H1 (cell line): ENCODE measurements at regions not wholly inside any gene's neighbourhood (a gene's known extent, or its start where the extent isn't known, plus 50 kb on each side); places are given as distances from the start of the nearest gene placed in this dataset.

ENCODE experiments used
- CTCF ChIA-PET: fragments of 300-600 bp; sonication (Branson Sonifier 250); formaldehyde crosslinking; loops from one replicate; lab custom pipeline; 2021; ENCODE audit not compliant: partially characterized antibody; lab: Charles Lee
- POLR2A ChIA-PET: fragments of 300-600 bp; sonication (Branson Sonifier 250); formaldehyde crosslinking; loops from one replicate; lab custom pipeline; 2021; ENCODE audit warnings: inconsistent platforms; ENCODE audit not compliant: partially characterized antibody; lab: Charles Lee
- DNase-seq, 2 experiments: peaks; one replicate each; pipeline versions ENCODE4 v3.0.0 to v3.0.0-alpha.2; 2010 to 2022; ENCODE audit warnings: low spot score in 2 of 2, low read depth in 1 of 2, mixed read lengths in 1 of 2
- FAIRE-seq: peaks from 2 replicates; lab custom pipeline; 2011; peaks lifted over from hg19 to GRCh38; lab: Jason Lieb, UNC
- H2AFZ ChIP-seq: 2 replicates; pipeline ENCODE4 v1.8.1; 2012; ENCODE audit warnings: low read length, inconsistent platforms
- H2AK5ac ChIP-seq: 2 replicates; pipeline ENCODE4 v1.6.1; 2013; ENCODE audit warnings: low read depth, low read length
- H2BK120ac ChIP-seq: replicated peaks from 2 replicates; pipeline ENCODE3; 2013; ENCODE audit warnings: low read depth, low read length, inconsistent platforms
- H2BK12ac ChIP-seq: 2 replicates; pipeline ENCODE4 v1.6.1; 2013; ENCODE audit warnings: low read depth, low read length
- H2BK15ac ChIP-seq: 2 replicates; pipeline ENCODE4 v1.6.1; 2013; ENCODE audit warnings: low read length
- H2BK20ac ChIP-seq: 2 replicates; pipeline ENCODE4 v1.6.1; 2013; ENCODE audit warnings: low read length
- H2BK5ac ChIP-seq: 2 replicates; pipeline ENCODE4 v1.6.1; 2013; ENCODE audit warnings: low read depth, low read length
- H3K14ac ChIP-seq: 2 replicates; pipeline ENCODE4 v1.6.1; 2013; ENCODE audit warnings: inconsistent platforms; ENCODE audit not compliant: insufficient read length
- H3K18ac ChIP-seq: 2 replicates; pipeline ENCODE4 v1.6.1; 2013; ENCODE audit warnings: low read length; ENCODE audit errors: extremely low read depth
- H3K23ac ChIP-seq: 2 replicates; pipeline ENCODE4 v1.6.1; 2013; ENCODE audit warnings: inconsistent platforms; ENCODE audit not compliant: insufficient read length
- H3K23me2 ChIP-seq: 2 replicates; pipeline ENCODE4 v1.6.1; 2013; ENCODE audit warnings: low read depth, low read length
- H3K27ac ChIP-seq: 2 replicates; pipeline ENCODE4 v1.6.1; 2011; ENCODE audit warnings: low read depth, low read length, inconsistent platforms
- H3K27me3 ChIP-seq, 4 experiments: replicated peaks in 1 of 4; 1 replicate in 1 of 4; 2 replicates in 3 of 4; pipeline versions ENCODE4 v1.6.1 to v1.8.1; 2011 to 2013; ENCODE audit warnings: low read length in 3 of 4, mild to moderate bottlenecking in 3 of 4, inconsistent platforms in 2 of 4, mixed read lengths in 2 of 4, moderate library complexity in 1 of 4; ENCODE audit not compliant: control insufficient read depth in 3 of 4, insufficient read depth in 3 of 4; ENCODE audit errors: extremely low read depth in 1 of 4
- H3K36me3 ChIP-seq, 4 experiments: 2 replicates each; pipeline versions ENCODE4 v1.6.1 to v1.8.1; 2011 to 2013; ENCODE audit warnings: mild to moderate bottlenecking in 4 of 4, low read length in 3 of 4, moderate library complexity in 2 of 4, control low read depth in 1 of 4, inconsistent platforms in 1 of 4; ENCODE audit not compliant: insufficient read depth in 4 of 4, control insufficient read depth in 2 of 4
- H3K4ac ChIP-seq: replicated peaks from 2 replicates; pipeline ENCODE3; 2013; ENCODE audit warnings: low read length, low read depth, mixed read lengths, inconsistent platforms; ENCODE audit not compliant: insufficient read length
- H3K4me1 ChIP-seq, 4 experiments: replicated peaks in 1 of 4; 1 replicate in 1 of 4; 2 replicates in 3 of 4; pipeline versions ENCODE4 v1.6.1 to v1.8.1; 2011 to 2013; ENCODE audit warnings: low read length in 3 of 4, inconsistent platforms in 2 of 4, mixed read lengths in 1 of 4; ENCODE audit not compliant: insufficient read depth in 4 of 4, control insufficient read depth in 3 of 4
- H3K4me2 ChIP-seq, 2 experiments: 2 replicates each; pipeline versions ENCODE4 v1.6.1 to v1.8.1; 2011 to 2013; ENCODE audit warnings: low read depth in 2 of 2, low read length in 2 of 2, control low read depth in 1 of 2, inconsistent platforms in 1 of 2, mild to moderate bottlenecking in 1 of 2; ENCODE audit not compliant: insufficient read depth in 1 of 2
- H3K4me3 ChIP-seq, 4 experiments: fragments of 200-600, 300-600 bp in 1 of 4; sonication (generic), shearing (Covaris generic), sonication (Bioruptor Twin) in 1 of 4; 2 replicates each; pipeline versions ENCODE4 v1.5.1 to v1.8.1; 2011 to 2016; ENCODE audit warnings: low read length in 4 of 4, low read depth in 3 of 4, control low read depth in 2 of 4, inconsistent platforms in 2 of 4, mild to moderate bottlenecking in 2 of 4, mixed read lengths in 1 of 4, moderate library complexity in 1 of 4; ENCODE audit not compliant: insufficient read depth in 2 of 4; ENCODE audit errors: extremely low read depth in 1 of 4
- H3K56ac ChIP-seq: replicated peaks from 2 replicates; pipeline ENCODE3; 2013; ENCODE audit warnings: low read depth, mild to moderate bottlenecking, mixed read lengths, low read length, inconsistent platforms; ENCODE audit not compliant: insufficient read length
- H3K79me1 ChIP-seq: 2 replicates; pipeline ENCODE4 v1.6.1; 2013; ENCODE audit warnings: low read depth, low read length, control low read depth
- H3K79me2 ChIP-seq, 2 experiments: 2 replicates each; pipeline versions ENCODE4 v1.6.1 to v1.8.1; 2012 to 2013; ENCODE audit warnings: low read length in 2 of 2, mild to moderate bottlenecking in 2 of 2, inconsistent platforms in 1 of 2; ENCODE audit not compliant: insufficient read depth in 2 of 2, control insufficient read depth in 1 of 2
- H3K9ac ChIP-seq, 4 experiments: replicated peaks in 1 of 4; 1 replicate in 1 of 4; 2 replicates in 3 of 4; pipeline versions ENCODE4 v1.6.1 to v1.8.1; 2011 to 2013; ENCODE audit warnings: low read depth in 3 of 4, low read length in 3 of 4, control low read depth in 2 of 4, mild to moderate bottlenecking in 2 of 4, moderate library complexity in 2 of 4, inconsistent platforms in 1 of 4; ENCODE audit errors: extremely low read depth in 1 of 4
- H3K9me3 ChIP-seq, 2 experiments: 2 replicates each; pipeline versions ENCODE4 v1.6.1 to v1.8.1; 2012 to 2013; ENCODE audit warnings: mild to moderate bottlenecking in 2 of 2, moderate library complexity in 2 of 2, control low read depth in 1 of 2, inconsistent platforms in 1 of 2, low read depth in 1 of 2, low read length in 1 of 2, mixed read lengths in 1 of 2; ENCODE audit not compliant: insufficient read depth in 2 of 2
- H4K20me1 ChIP-seq, 2 experiments: replicated peaks in 1 of 2; 2 replicates each; pipeline versions ENCODE3 to v1.8.1; 2011 to 2013; ENCODE audit warnings: inconsistent platforms in 2 of 2, low read length in 2 of 2, mild to moderate bottlenecking in 1 of 2; ENCODE audit not compliant: insufficient read depth in 2 of 2, control insufficient read depth in 1 of 2
- H4K5ac ChIP-seq: 2 replicates; pipeline ENCODE4 v1.6.1; 2013; ENCODE audit warnings: low read length, low read depth, mixed read lengths, inconsistent platforms; ENCODE audit not compliant: insufficient read length
- H4K8ac ChIP-seq: 2 replicates; pipeline ENCODE4 v1.8.0; 2013; ENCODE audit warnings: mild to moderate bottlenecking, moderate library complexity, low read length, inconsistent platforms; ENCODE audit not compliant: insufficient read depth; ENCODE audit errors: extremely low read depth
- H4K91ac ChIP-seq: replicated peaks from 2 replicates; pipeline ENCODE3; 2013; ENCODE audit warnings: low read length, mixed read lengths, inconsistent platforms; ENCODE audit not compliant: insufficient read length
- EP300 ChIP-seq, 2 experiments: IDR thresholded peaks; 1 replicate in 1 of 2; 2 replicates in 1 of 2; pipeline ENCODE4 v1.6.1; 2011 to 2012; ENCODE audit warnings: low read depth in 2 of 2, low read length in 2 of 2, mild to moderate bottlenecking in 2 of 2, borderline replicate concordance in 1 of 2, inconsistent platforms in 1 of 2, moderate library complexity in 1 of 2
- EZH2 ChIP-seq: fragments of 200-600 bp; sonication (generic); IDR thresholded peaks from 2 replicates; pipeline ENCODE4 v1.7.1; 2012; ENCODE audit warnings: low read depth, mild to moderate bottlenecking, moderate library complexity, low read length, inconsistent platforms; ENCODE audit not compliant: severe bottlenecking
- HDAC6 ChIP-seq: IDR thresholded peaks from one replicate; pipeline ENCODE4 v1.7.1; 2012; ENCODE audit warnings: low read depth, mild to moderate bottlenecking, inconsistent platforms, low read length, moderate library complexity
- NRF1 ChIP-seq: IDR thresholded peaks from 2 replicates; pipeline ENCODE4 v1.6.1; 2011; ENCODE audit warnings: mild to moderate bottlenecking, low read depth, low read length, improper control_type of control experiment
- RBBP5 ChIP-seq: IDR thresholded peaks from 2 replicates; pipeline ENCODE4 v1.7.1; 2012; ENCODE audit warnings: low read depth, mild to moderate bottlenecking, inconsistent platforms, low read length, moderate library complexity, borderline replicate concordance
- SP1 ChIP-seq: IDR thresholded peaks from 2 replicates; pipeline ENCODE4 v1.6.1; 2011; ENCODE audit warnings: low read depth, low read length
- SUZ12 ChIP-seq: fragments of 200-600 bp; sonication (generic); IDR thresholded peaks from 2 replicates; pipeline ENCODE4 v1.6.1; 2012; ENCODE audit warnings: mild to moderate bottlenecking, inconsistent platforms, low read length, moderate library complexity, mixed read lengths
- WGBS, 2 experiments: shearing (Covaris generic) in 1 of 2; methylation state at CpG; one replicate each; pipeline versions ENCODE4 v1.1.6 to v1.1.7; 2013 to 2015; ENCODE audit warnings: low lambda C conversion rate in 2 of 2, mixed read lengths in 2 of 2, inconsistent platforms in 1 of 2, low coverage in 1 of 2, missing lambda C conversion rate in 1 of 2; ENCODE audit not compliant: insufficient replicate concordance in 2 of 2, insufficient coverage in 1 of 2, insufficient read length in 1 of 2; ENCODE audit errors: extremely low coverage in 1 of 2, missing lambda C conversion rate in 1 of 2; 5-methylcytosine and 5-hydroxymethylcytosine counted together

GRCh38 chr12:65561798-65562382 is 262.4 kb upstream of the HMGA2 start:
- Histone ChIP-seq H3K14ac (no peak overlapping the region), H4K8ac (no peak overlapping the region), H4K91ac (no peak overlapping the region), H4K20me1 (no peaks in the 10 kb centered on the region), H3K4ac (no peak overlapping the region), H3K23ac (no peak overlapping the region), H3K36me3 (no peaks in the 10 kb centered on the region), H2AFZ (no peak overlapping the region), H2AK5ac (no peak overlapping the region), H4K5ac (no peak overlapping the region), H2BK15ac (no peak overlapping the region), H3K4me1 (no peaks in the 10 kb centered on the region), H3K9ac (no peak overlapping the region), H3K18ac (no peak overlapping the region), H3K23me2 (no peaks in the 10 kb centered on the region), H3K27me3 (no peaks in the 10 kb centered on the region), H3K79me1 (no peaks in the 10 kb centered on the region), H2BK120ac (no peak overlapping the region), H3K4me3 (no peak overlapping the region), H2BK12ac (no peak overlapping the region), H3K27ac (no peak overlapping the region), H2BK5ac (no peak overlapping the region), H3K4me2 (no peak overlapping the region), H2BK20ac (no peak overlapping the region), H3K79me2 (no peaks in the 10 kb centered on the region), H3K56ac (no peak overlapping the region)
- 96% methylated on average over 8 of the region's 8 CpGs; no CpG with 5 or more reads in 1 of the 2 experiments for WGBS, 2 experiments
- CTCF ChIA-PET = interaction anchor here (0.7 to 1.5 kb wide), 4 partner anchors 15 to 541 kb away, joined by 3 to 5 read pairs (median 3); no protein-coding TSS in a partner anchor
- POLR2A ChIA-PET = no interaction called here
- FAIRE-seq = no peak
- no peak for DNase-seq
- TF ChIP-seq SUZ12 (no peak), SP1 (no peak), EP300 (IDR thresholded peaks at IDR 0.05; ENCODE audit: borderline replicate concordance in 1 of 2, low read depth in 2 of 2, low read length in 2 of 2) (no peak), NRF1 (no peak), EZH2 (no peak), HDAC6 (no peak), RBBP5 (no peak)
- TF ChIP-seq, all 59 proteins: peak for 0
- H3K9me3 ChIP-seq = no peaks in the 10 kb centered on the region
